GM13976 (cell line): ENCODE measurements at regions not wholly inside any gene's neighbourhood (a gene's known extent, or its start where the extent isn't known, plus 50 kb on each side); places are given as distances from the start of the nearest gene placed in this dataset.

Experiments
- DNase-seq: peaks from one replicate; pipeline ENCODE4 v3.0.0; 2012; ENCODE audit warnings: low spot score
- CTCF ChIP-seq: IDR thresholded peaks from 2 replicates; pipeline ENCODE4 v1.5.1; 2012; ENCODE audit warnings: borderline replicate concordance, mild to moderate bottlenecking; ENCODE audit not compliant: insufficient read depth; ENCODE audit errors: extremely low read depth, missing control alignments, control extremely low read depth
- in situ Hi-C: fragments of 300-500 bp; cut with MboI; formaldehyde crosslinking; loops from one replicate; pipeline ENCODE4 v1.12.0; 2022; ENCODE audit warnings: low sequenced_read_pairs, mixed read lengths, inconsistent platforms; ENCODE audit not compliant: unreplicated experiment

- in situ Hi-C loops, result no loop called here
- TF ChIP-seq CTCF, result no peak
- DNase-seq, result no peak
Measured at GRCh38 chr2:128427413-128427755, 108.7 kb upstream of the HS6ST1 start.

- no peak for TF ChIP-seq CTCF
- DNase-seq, result no peak
- in situ Hi-C loops, result no loop called here
Measured at GRCh38 chr2:128428415-128428814, 109.7 kb upstream of the HS6ST1 start.

GRCh38 chr2:128432423-128432822, 113.8 kb upstream of the HS6ST1 start:
- TF ChIP-seq CTCF, result no peak
- no peak for DNase-seq
- in situ Hi-C loops, result no loop called here

- DNase-seq, result no peak
- in situ Hi-C loops, result no loop called here
- TF ChIP-seq CTCF, result no peak
Measured at GRCh38 chr2:128433911-128434550, 115.4 kb upstream of the HS6ST1 start.

- no peak for DNase-seq
- no peak for TF ChIP-seq CTCF
- in situ Hi-C loops, result no loop called here
Measured at GRCh38 chr2:128435576-128436478, 117.2 kb upstream of the HS6ST1 start.

GRCh38 chr2:128436479-128437203, 118.0 kb upstream of the HS6ST1 start:
- no peak for DNase-seq
- no peak for TF ChIP-seq CTCF
- in situ Hi-C loops, result no loop called here
